HG02943 (cell line): ENCODE measurements at regions not wholly inside any gene's neighbourhood (a gene's known extent, or its start where the extent isn't known, plus 50 kb on each side); places are given as distances from the start of the nearest gene placed in this dataset.

Experiments
- ATAC-seq: cut with Tn5 transposase; IDR thresholded peaks from one replicate; pipeline ENCODE4 v1.9.1; 2021; ENCODE audit warnings: mild to moderate bottlenecking, low read depth, moderate library complexity; ENCODE audit not compliant: unreplicated experiment

DNA sequence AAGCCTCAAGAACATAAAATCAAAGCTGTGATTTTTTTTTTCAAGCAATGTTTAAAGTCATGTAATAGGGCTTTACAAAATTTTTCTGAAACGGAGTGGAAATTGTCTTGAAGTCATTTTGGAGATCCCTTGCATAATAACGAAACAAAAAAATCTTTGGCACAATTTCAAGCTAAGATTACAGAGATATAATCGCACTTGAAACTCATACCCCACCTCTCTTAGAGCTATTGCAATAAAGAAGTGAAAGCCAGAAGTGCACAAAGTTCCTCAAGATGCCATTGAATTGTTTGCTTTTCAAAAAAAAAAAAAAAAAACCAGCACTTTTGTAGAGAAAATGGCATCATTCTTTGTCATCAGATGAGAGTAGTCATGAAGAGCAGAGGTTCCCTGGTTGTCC is 152.3 kb downstream of the PAX3 start:
- no peak for ATAC-seq

DNA sequence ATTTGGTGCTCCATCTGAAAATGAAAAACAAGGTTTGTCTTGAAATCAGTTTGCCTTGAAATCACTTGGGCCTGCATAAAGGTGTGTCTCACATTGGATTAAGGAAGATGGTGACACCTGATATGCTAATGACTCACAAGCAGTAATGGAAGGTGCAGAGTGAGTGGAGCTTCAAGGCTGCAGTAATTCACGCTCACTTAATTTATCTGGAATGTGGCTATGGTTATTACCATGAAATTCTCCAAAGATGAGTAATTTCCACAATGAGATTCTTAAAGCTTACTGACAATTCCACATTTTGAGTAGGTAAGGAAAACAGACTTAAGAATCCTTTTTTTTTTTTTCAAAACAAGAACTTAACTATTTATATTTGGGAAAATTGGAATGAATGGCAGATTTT is 156.8 kb downstream of the PAX3 start:
- ATAC-seq, result no peak

DNA sequence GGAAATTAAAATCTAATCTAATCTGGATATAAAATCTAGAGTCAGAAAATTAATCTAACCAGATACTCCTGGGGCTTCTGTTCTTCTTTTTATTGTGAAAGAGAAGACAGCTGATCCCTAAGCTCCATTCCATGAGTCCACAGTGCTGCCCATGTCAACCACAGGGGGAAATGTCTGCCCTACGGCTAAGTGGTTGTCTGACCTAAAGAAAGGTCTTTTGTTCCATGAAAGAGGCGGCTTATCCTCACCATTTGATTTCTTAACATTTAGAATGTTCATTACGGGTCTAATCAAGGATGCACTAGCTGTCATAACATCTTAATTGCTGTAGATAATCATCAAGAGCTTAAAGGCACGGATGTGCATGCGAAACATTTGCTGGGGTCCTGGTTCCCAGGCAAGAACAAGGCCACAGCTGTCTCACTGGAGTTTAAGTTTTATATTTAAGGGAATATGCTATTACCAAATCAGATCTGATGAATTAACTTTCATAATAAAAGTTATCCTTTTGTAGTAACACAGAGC is 162.6 kb downstream of the PAX3 start:
- no peak for ATAC-seq

DNA sequence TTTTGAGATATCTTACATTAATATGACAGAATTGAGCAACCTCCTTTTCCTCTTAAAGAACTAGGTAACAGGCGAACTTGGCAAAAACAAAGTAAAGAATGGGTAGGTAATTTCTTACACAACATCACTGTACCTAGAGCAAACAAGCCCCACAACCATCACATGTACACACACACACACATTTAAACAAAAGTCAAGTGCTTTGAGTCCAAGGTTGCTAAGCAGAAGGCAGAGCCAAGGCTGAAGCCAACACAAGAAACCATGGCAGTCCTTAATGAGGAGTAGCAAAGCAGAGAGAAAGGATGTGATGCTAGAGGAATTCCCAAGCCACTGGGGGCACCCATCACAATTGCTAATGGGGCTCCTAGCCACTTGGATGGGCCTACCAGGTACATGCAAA is 164.1 kb downstream of the PAX3 start:
- no peak for ATAC-seq

GRCh38 chr2:222133897-222134296 is 164.9 kb downstream of the PAX3 start:
- ATAC-seq, result no peak

- ATAC-seq, result no peak
Observed at GRCh38 chr2:222130855-222131254, 167.9 kb downstream of the PAX3 start.

- no peak for ATAC-seq
Observed at GRCh38 chr2:222127660-222128059, 171.1 kb downstream of the PAX3 start.

GRCh38 chr2:222120933-222121332 is 177.9 kb downstream of the PAX3 start:
- ATAC-seq, result no peak

GRCh38 chr2:222115296-222115695 is 183.5 kb downstream of the PAX3 start:
- no peak for ATAC-seq

DNA sequence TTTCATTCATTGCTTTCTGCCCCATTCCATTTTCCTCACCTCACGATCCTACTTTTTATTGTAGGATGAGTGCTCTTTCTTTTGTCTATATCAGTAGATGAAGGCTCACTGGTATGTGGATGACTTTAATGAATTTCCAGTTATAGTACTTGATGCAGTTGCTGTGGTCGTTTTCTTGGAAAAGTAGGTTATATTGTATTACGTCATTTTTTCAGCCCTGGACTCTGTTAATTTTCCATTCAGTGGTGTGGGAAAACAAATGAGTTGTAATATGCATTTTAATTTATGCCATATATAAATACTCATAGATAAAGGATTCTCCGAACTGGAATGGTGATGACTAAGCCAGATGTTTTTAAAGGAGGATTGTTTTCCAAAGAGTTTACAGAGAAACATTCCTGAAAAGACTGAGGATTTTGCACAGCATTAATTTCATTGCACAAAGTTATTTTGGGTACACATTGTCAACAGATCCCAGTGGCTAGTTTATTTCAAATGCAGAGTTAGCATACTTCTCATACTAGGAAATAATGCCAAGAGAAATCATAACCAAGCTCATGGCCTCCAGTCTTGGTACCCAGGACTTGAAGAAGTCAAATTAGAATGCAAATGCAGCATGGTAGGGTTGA is 189.7 kb downstream of the PAX3 start:
- ATAC-seq, result no peak

- ATAC-seq, result no peak
Observed at GRCh38 chr2:222108497-222108896, 190.3 kb downstream of the PAX3 start.

DNA sequence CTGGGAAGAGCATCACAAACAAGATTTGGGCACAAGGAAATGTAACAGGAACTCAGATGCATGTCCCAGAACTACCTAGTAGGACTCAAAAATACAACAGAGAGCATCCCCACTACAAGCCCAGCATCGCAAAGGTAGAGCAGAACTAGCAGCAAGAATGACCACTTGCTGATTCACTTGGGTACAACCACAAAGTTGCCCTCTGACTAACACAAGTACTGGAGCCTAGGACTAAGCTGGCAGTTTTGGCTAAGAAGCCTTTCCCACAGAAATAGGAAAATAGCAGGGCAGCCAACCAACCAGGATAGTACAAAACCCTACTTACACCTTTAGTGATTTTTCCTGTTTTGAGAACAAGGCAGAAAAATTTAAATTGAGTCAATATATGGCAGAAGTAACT is 193.8 kb downstream of the PAX3 start:
- ATAC-seq, result no peak

DNA sequence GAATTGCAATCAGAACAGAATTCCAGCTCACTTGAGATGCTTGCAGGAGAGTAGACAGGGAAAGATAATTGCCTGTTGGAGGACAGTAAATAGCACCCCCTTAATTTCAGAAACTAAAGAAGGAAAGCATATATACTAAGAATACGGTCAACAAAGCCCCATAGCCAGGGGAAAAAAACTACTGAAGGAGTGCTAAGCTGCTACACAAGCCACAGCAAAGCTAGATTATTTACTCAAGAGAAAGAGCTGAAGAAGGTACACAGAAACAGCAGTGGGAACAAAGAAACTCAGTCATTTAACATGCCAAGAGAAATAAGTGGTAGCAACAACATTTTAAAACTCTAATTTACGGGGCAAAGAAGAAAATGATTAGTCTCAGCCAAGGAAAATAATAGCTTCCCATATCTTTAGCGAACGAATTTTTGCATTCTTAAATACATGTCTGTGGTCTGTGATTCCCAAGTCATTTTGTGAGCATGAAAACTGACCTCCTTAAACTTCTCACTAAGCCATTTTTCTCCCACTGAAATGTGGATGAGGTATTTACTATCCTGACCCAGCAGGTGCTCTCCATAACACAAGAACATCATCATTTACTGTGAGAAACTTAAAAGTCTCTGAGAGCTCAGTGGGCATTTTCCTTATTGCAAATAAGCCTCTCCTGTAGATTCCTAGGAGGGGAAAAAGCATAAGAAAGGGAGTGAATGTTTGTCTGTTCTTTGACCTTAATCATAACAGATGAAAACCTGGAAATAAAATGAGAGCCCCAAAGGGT is 196.0 kb downstream of the PAX3 start:
- no peak for ATAC-seq

- no peak for ATAC-seq
Observed at GRCh38 chr2:222100704-222101699, 197.8 kb downstream of the PAX3 start.

- no peak for ATAC-seq
Observed at GRCh38 chr2:222088561-222088960, 210.2 kb downstream of the PAX3 start.

- ATAC-seq, result no peak
Observed at GRCh38 chr2:222087998-222088397, 210.8 kb downstream of the PAX3 start.

- ATAC-seq, result no peak
Observed at GRCh38 chr2:222082201-222082600, 216.6 kb downstream of the PAX3 start.

DNA sequence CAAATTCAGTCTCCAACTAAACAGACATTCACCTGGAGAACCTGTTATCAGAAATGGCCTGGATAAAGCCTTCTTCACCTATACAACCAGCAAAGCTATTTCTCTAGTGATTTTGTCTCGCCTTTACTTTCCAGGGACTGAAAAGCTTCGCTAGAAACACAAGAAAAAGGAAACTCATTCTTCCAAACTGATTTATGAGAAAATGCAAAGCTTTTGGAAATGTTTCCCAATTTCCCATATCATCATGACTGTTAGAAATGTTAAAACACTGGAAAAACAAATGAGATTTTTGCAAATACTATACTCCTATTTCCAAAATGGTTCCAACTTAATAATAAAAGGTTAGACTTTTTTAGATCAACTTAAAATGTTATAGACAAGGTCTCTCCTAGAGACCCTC is 218.7 kb downstream of the PAX3 start:
- ATAC-seq, result no peak

- ATAC-seq, result no peak
Observed at GRCh38 chr2:222076973-222077690, 221.7 kb downstream of the PAX3 start.

- no peak for ATAC-seq
Observed at GRCh38 chr2:222074674-222075073, 224.1 kb downstream of the PAX3 start.
